Mammary epithelial cell (primary cell): ENCODE measurements at regions not wholly inside any gene's neighbourhood (a gene's known extent, or its start where the extent isn't known, plus 50 kb on each side); places are given as distances from the start of the nearest gene placed in this dataset.

ENCODE experiments used
- CTCF ChIP-seq, 2 donors: IDR thresholded peaks in 1 of 2; conservative IDR thresholded peaks in 1 of 2; 2 replicates each; pipeline ENCODE4 v1.5.1; 2011 to 2012; ENCODE audit warnings: inconsistent platforms in 2 of 2, low read length in 2 of 2, mild to moderate bottlenecking in 2 of 2, control low read depth in 1 of 2, low read depth in 1 of 2; ENCODE audit not compliant: insufficient read depth in 1 of 2; ENCODE audit errors: extremely low read depth in 1 of 2
- EZH2 ChIP-seq: IDR thresholded peaks from 2 replicates; pipeline ENCODE4 v1.6.1; 2012; ENCODE audit warnings: low read length, inconsistent platforms, borderline replicate concordance

- TF ChIP-seq CTCF (conservative IDR thresholded peaks at IDR 0.05 in 1 of 2, IDR thresholded peaks at IDR 0.05 in 1 of 2; ENCODE audit: extremely low read depth in 1 of 2, insufficient read depth in 1 of 2, low read depth in 1 of 2, low read length in 2 of 2) = no peak
- TF ChIP-seq EZH2 = no peak
Observed at GRCh38 chr11:23377909-23378308, 517.6 kb upstream of the CCDC179 start.
